H9 (cell line): ENCODE measurements at regions not wholly inside any gene's neighbourhood (a gene's known extent, or its start where the extent isn't known, plus 50 kb on each side); places are given as distances from the start of the nearest gene placed in this dataset.

ENCODE experiments used
- DNase-seq: peaks from one replicate; pipeline ENCODE4 v3.0.0-alpha.2; 2017
- H2AFZ ChIP-seq: one replicate; pipeline ENCODE4 v1.6.1; 2013; ENCODE audit warnings: mild to moderate bottlenecking, low read length, control low read depth, moderate library complexity
- H2AK5ac ChIP-seq: 2 replicates; pipeline ENCODE4 v1.6.1; 2013; ENCODE audit warnings: low read length, control low read depth, mixed read lengths; ENCODE audit not compliant: insufficient read length
- H2BK120ac ChIP-seq: one replicate; pipeline ENCODE4 v1.6.1; 2013; ENCODE audit warnings: low read depth, mild to moderate bottlenecking, low read length, control low read depth, inconsistent platforms; ENCODE audit not compliant: poor library complexity, severe bottlenecking
- H2BK12ac ChIP-seq: 2 replicates; pipeline ENCODE4 v1.6.1; 2013; ENCODE audit warnings: low read length, control low read depth, mixed read lengths, low read depth; ENCODE audit not compliant: insufficient read length
- H2BK15ac ChIP-seq: 2 replicates; pipeline ENCODE4 v1.6.1; 2013; ENCODE audit warnings: low read depth, low read length, control low read depth
- H2BK20ac ChIP-seq: one replicate; pipeline ENCODE4 v1.6.1; 2013; ENCODE audit warnings: low read depth, mild to moderate bottlenecking, low read length, control low read depth, inconsistent platforms; ENCODE audit not compliant: poor library complexity, severe bottlenecking
- H2BK5ac ChIP-seq: 2 replicates; pipeline ENCODE4 v1.6.1; 2013; ENCODE audit warnings: low read length, control low read depth, mixed read lengths; ENCODE audit not compliant: insufficient read length
- H3K14ac ChIP-seq: 2 replicates; pipeline ENCODE4 v1.6.1; 2013; ENCODE audit warnings: low read length, control low read depth; ENCODE audit not compliant: insufficient read depth
- H3K18ac ChIP-seq: 2 replicates; pipeline ENCODE4 v1.6.1; 2013; ENCODE audit warnings: low read depth, mild to moderate bottlenecking, mixed read lengths, low read length, control low read depth; ENCODE audit not compliant: insufficient read length
- H3K23ac ChIP-seq: 2 replicates; pipeline ENCODE4 v1.6.1; 2013; ENCODE audit warnings: low read length, control low read depth, mixed read lengths, low read depth; ENCODE audit not compliant: insufficient read length
- H3K23me2 ChIP-seq: 2 replicates; pipeline ENCODE4 v1.6.1; 2013; ENCODE audit warnings: low read depth, mild to moderate bottlenecking, mixed read lengths, low read length, control low read depth; ENCODE audit not compliant: insufficient read length, poor library complexity, severe bottlenecking
- H3K27ac ChIP-seq: 2 replicates; pipeline ENCODE4 v1.5.1; 2013; ENCODE audit warnings: low read length, control low read depth, mixed read lengths, low read depth; ENCODE audit not compliant: insufficient read length
- H3K27me3 ChIP-seq: 2 replicates; pipeline ENCODE4 v1.6.1; 2013; ENCODE audit warnings: low read length, control low read depth, inconsistent platforms; ENCODE audit not compliant: insufficient read depth
- H3K4ac ChIP-seq: 2 replicates; pipeline ENCODE4 v1.6.1; 2013; ENCODE audit warnings: low read depth, mild to moderate bottlenecking, control low read depth, inconsistent platforms, low read length, moderate library complexity
- H3K4me1 ChIP-seq: 2 replicates; pipeline ENCODE4 v1.6.1; 2013; ENCODE audit warnings: low read length, control low read depth, inconsistent platforms; ENCODE audit not compliant: insufficient read depth
- H3K4me2 ChIP-seq: 2 replicates; pipeline ENCODE4 v1.6.1; 2013; ENCODE audit warnings: low read length, control low read depth, mixed read lengths; ENCODE audit not compliant: insufficient read length, insufficient read depth
- H3K56ac ChIP-seq: 2 replicates; pipeline ENCODE4 v1.6.1; 2013; ENCODE audit warnings: low read depth, mild to moderate bottlenecking, mixed read lengths, low read length, control low read depth; ENCODE audit not compliant: insufficient read length
- H3K79me1 ChIP-seq: 2 replicates; pipeline ENCODE4 v1.6.1; 2013; ENCODE audit warnings: low read depth, mild to moderate bottlenecking, moderate library complexity, low read length, control low read depth, inconsistent platforms; ENCODE audit not compliant: insufficient read depth, poor library complexity, severe bottlenecking
- H3K79me2 ChIP-seq: 2 replicates; pipeline ENCODE4 v1.6.1; 2013; ENCODE audit warnings: low read length, control low read depth, inconsistent platforms; ENCODE audit not compliant: insufficient read depth
- H3K9ac ChIP-seq: 2 replicates; pipeline ENCODE4 v1.6.1; 2013; ENCODE audit warnings: low read length, control low read depth, mixed read lengths; ENCODE audit not compliant: insufficient read length; ENCODE audit errors: extremely low read depth
- H3K9me3 ChIP-seq: one replicate; pipeline ENCODE4 v1.6.1; 2013; ENCODE audit warnings: low read depth, low read length, inconsistent platforms; ENCODE audit not compliant: control insufficient read depth
- H3T11ph ChIP-seq: one replicate; pipeline ENCODE4 v1.6.1; 2013; ENCODE audit warnings: mild to moderate bottlenecking, low read length, control low read depth, inconsistent platforms
- H4K20me1 ChIP-seq: one replicate; pipeline ENCODE4 v1.6.1; 2013; ENCODE audit not compliant: control insufficient read depth, insufficient read length, insufficient read depth
- H4K5ac ChIP-seq: 2 replicates; pipeline ENCODE4 v1.6.1; 2013; ENCODE audit warnings: low read depth, mild to moderate bottlenecking, mixed read lengths, low read length, control low read depth; ENCODE audit not compliant: insufficient read length
- H4K8ac ChIP-seq: replicated peaks from 2 replicates; pipeline ENCODE4 v1.6.1; 2013; ENCODE audit warnings: low read length, control low read depth, mixed read lengths, low read depth; ENCODE audit not compliant: insufficient read length
- H4K91ac ChIP-seq: 2 replicates; pipeline ENCODE4 v1.6.1; 2013; ENCODE audit warnings: low read depth, mild to moderate bottlenecking, moderate library complexity, mixed read lengths, low read length, control low read depth; ENCODE audit not compliant: insufficient read length
- H3K27ac Mint-ChIP-seq, 3 experiments: 2 replicates in 2 of 3; 3 replicates in 1 of 3; pipeline ENCODE4 v1.8.0; 2020 to 2021; ENCODE audit warnings: mixed read lengths in 3 of 3, mild to moderate bottlenecking in 1 of 3, moderate library complexity in 1 of 3
- H3K27me3 Mint-ChIP-seq: 2 replicates; pipeline ENCODE4 v1.8.0; 2021; ENCODE audit warnings: low read depth, mild to moderate bottlenecking, moderate library complexity, mixed read lengths
- H3K36me3 Mint-ChIP-seq, 3 experiments: 2 replicates in 2 of 3; 3 replicates in 1 of 3; pipeline ENCODE4 v1.8.0; 2020 to 2021; ENCODE audit warnings: low read depth in 3 of 3, mixed read lengths in 3 of 3; ENCODE audit not compliant: insufficient read depth in 1 of 3
- H3K4me1 Mint-ChIP-seq, 2 experiments: 2 replicates each; pipeline ENCODE4 v1.8.0; 2020; ENCODE audit warnings: mixed read lengths in 2 of 2
- H3K4me3 Mint-ChIP-seq, 2 experiments: 2 replicates in 1 of 2; 3 replicates in 1 of 2; pipeline ENCODE4 v1.8.0; 2020 to 2021; ENCODE audit warnings: mild to moderate bottlenecking in 2 of 2, mixed read lengths in 2 of 2, moderate library complexity in 1 of 2
- H3K9me3 Mint-ChIP-seq, 2 experiments: 2 replicates in 1 of 2; 3 replicates in 1 of 2; pipeline ENCODE4 v1.8.0; 2020; ENCODE audit warnings: mild to moderate bottlenecking in 2 of 2, mixed read lengths in 2 of 2, moderate library complexity in 1 of 2
- WGBS: extraction: QIAGEN DNeasy Blood & Tissue Kit; methylation state at CpG from one replicate; pipeline ENCODE4 v1.1.7; 2013; ENCODE audit warnings: missing lambda C conversion rate, low lambda C conversion rate, mixed read lengths; ENCODE audit not compliant: insufficient read length; ENCODE audit errors: extremely low coverage; 5-methylcytosine and 5-hydroxymethylcytosine counted together
- TF ChIP-seq, protein P1 (sequence below): fragments of 200-600 bp; sonication (generic); conservative IDR thresholded peaks from 3 replicates; pipeline ENCODE4 v1.8.0; 2021; ENCODE audit warnings: antibody characterized with exemption, mild to moderate bottlenecking

DNA sequence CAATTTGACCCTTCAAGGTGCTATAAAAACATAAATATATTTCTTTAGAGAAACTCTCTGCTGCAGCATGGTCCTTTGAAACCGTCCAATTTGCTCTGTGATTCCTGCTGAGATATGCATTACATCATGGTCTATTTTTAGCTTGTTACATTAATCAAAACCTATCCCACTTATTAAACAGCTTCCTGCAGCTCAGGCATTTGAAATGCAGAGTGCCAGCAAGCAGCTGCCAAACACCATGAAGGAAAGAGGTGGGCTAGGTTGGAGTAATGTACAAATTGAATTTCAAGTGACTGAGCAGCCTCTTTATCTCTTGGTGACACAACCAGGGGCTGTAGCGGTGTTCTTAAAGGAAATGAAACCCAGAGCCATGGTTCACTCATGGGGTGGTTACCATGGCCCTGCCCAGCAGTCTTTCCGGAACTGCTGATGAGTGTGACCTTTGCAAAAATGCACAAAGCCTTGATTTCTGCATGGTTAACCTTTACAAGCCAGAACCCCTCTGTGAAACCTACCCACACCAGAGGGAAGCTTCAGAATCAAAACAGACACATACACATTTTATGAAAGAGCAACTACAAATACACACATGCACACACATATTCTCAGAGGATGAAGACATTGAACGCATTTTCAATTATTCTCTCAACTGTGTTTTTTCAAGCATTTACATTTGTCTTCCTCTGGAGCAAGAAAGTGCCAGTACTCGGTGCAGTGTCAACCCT, 155.8 kb upstream of the ZNF608 start:
- Histone ChIP-seq H4K20me1 (no peaks in the 10 kb centered on the region), H3T11ph (no peak overlapping the region), H2BK20ac (no peak overlapping the region), H2BK5ac (no peak overlapping the region), H3K18ac (no peak overlapping the region), H2BK12ac (no peak overlapping the region), H3K56ac (no peak overlapping the region), H3K4me1 (peaks cover 2% of the 10 kb centered on the region; the same call in 1 of the 2 replicates), H3K4me2 (no peak overlapping the region), H4K91ac (no peak overlapping the region), H3K14ac (no peak overlapping the region), H3K9ac (no peak overlapping the region), H2AK5ac (no peak overlapping the region), H3K79me1 (no peaks in the 10 kb centered on the region), H2BK15ac (no peak overlapping the region), H3K23ac (no peak overlapping the region), H4K5ac (no peak overlapping the region), H3K79me2 (no peaks in the 10 kb centered on the region), H3K23me2 (no peaks in the 10 kb centered on the region), H3K27me3 (peaks cover 5% of the 10 kb centered on the region; the same call in 1 of the 2 replicates), H3K9me3 (no peaks in the 10 kb centered on the region), H2AFZ (no peak overlapping the region), H3K27ac (no peak overlapping the region), H2BK120ac (no peak overlapping the region), H3K4ac (no peak overlapping the region), H4K8ac (no peak overlapping the region)
- Mint-ChIP-seq H3K9me3 (peaks cover 7 to 15% of the 10 kb centered on the region in 2 experiments), H3K4me1 (peaks cover 34 to 35% of the 10 kb centered on the region in 2 experiments), H3K36me3 (peaks cover 6 to 8% (median 6%) of the 10 kb centered on the region in 3 experiments; a peak in 6 of 7 replicates), H3K27me3 (peaks cover 46% of the 10 kb centered on the region), H3K4me3 (no peak overlapping the region), H3K27ac (no peak overlapping the region)
- TF ChIP-seq, protein P1, sequence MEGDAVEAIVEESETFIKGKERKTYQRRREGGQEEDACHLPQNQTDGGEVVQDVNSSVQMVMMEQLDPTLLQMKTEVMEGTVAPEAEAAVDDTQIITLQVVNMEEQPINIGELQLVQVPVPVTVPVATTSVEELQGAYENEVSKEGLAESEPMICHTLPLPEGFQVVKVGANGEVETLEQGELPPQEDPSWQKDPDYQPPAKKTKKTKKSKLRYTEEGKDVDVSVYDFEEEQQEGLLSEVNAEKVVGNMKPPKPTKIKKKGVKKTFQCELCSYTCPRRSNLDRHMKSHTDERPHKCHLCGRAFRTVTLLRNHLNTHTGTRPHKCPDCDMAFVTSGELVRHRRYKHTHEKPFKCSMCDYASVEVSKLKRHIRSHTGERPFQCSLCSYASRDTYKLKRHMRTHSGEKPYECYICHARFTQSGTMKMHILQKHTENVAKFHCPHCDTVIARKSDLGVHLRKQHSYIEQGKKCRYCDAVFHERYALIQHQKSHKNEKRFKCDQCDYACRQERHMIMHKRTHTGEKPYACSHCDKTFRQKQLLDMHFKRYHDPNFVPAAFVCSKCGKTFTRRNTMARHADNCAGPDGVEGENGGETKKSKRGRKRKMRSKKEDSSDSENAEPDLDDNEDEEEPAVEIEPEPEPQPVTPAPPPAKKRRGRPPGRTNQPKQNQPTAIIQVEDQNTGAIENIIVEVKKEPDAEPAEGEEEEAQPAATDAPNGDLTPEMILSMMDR = no peak
- no peak for DNase-seq
- no CpG with 5 or more reads among the region's 5 CpGs for WGBS
